ENCODE measurements at regions not wholly inside any gene's neighbourhood (a gene's known extent, or its start where the extent isn't known, plus 50 kb on each side); places are given as distances from the start of the nearest gene placed in this dataset.

GRCh38 chr6:93821953-93822352 is 402.6 kb upstream of the EPHA7 start:
- Histone ChIP-seq H3K4me3 (ENCODE audit: low read depth, low read length) (no peak overlapping the region), H3K27me3 (ENCODE audit: control insufficient read depth, insufficient read depth, low read length) (no peaks in the 10 kb centered on the region), H3K36me3 (ENCODE audit: control insufficient read depth, insufficient read depth, low read length) (no peaks in the 10 kb centered on the region)
- DNase-seq (ENCODE audit: low read depth): no peak
- no peak for TF ChIP-seq CTCF (IDR thresholded peaks at IDR 0.05; ENCODE audit: insufficient read depth, low read length, poor library complexity, severe bottlenecking)

GRCh38 chr6:93820465-93821082 is 401.2 kb upstream of the EPHA7 start:
- no peak for DNase-seq (ENCODE audit: low read depth)
- H3K27me3 ChIP-seq (ENCODE audit: control insufficient read depth, insufficient read depth, low read length): no peaks in the 10 kb centered on the region
- no peak for TF ChIP-seq CTCF (IDR thresholded peaks at IDR 0.05; ENCODE audit: insufficient read depth, low read length, poor library complexity, severe bottlenecking)
- H3K4me3 ChIP-seq (ENCODE audit: low read depth, low read length): no peak overlapping the region
- H3K36me3 ChIP-seq (ENCODE audit: control insufficient read depth, insufficient read depth, low read length): no peaks in the 10 kb centered on the region

GRCh38 chr6:93819189-93819588 is 399.8 kb upstream of the EPHA7 start:
- H3K4me3 ChIP-seq (ENCODE audit: low read depth, low read length): no peak overlapping the region
- no peaks in the 10 kb centered on the region for H3K27me3 ChIP-seq (ENCODE audit: control insufficient read depth, insufficient read depth, low read length)
- TF ChIP-seq CTCF (IDR thresholded peaks at IDR 0.05; ENCODE audit: insufficient read depth, low read length, poor library complexity, severe bottlenecking): no peak
- no peak for DNase-seq (ENCODE audit: low read depth)
- H3K36me3 ChIP-seq (ENCODE audit: control insufficient read depth, insufficient read depth, low read length): no peaks in the 10 kb centered on the region

- no peak for TF ChIP-seq CTCF (IDR thresholded peaks at IDR 0.05; ENCODE audit: insufficient read depth, low read length, poor library complexity, severe bottlenecking)
- DNase-seq (ENCODE audit: low read depth): no peak
- H3K36me3 ChIP-seq (ENCODE audit: control insufficient read depth, insufficient read depth, low read length): no peaks in the 10 kb centered on the region
- H3K27me3 ChIP-seq (ENCODE audit: control insufficient read depth, insufficient read depth, low read length): no peaks in the 10 kb centered on the region
- no peak overlapping the region for H3K4me3 ChIP-seq (ENCODE audit: low read depth, low read length)
These were observed 398.6 kb upstream of the EPHA7 start for GRCh38 chr6:93817937-93818336.

GRCh38 chr6:93806409-93807270 is 387.3 kb upstream of the EPHA7 start:
- Histone ChIP-seq H3K36me3 (ENCODE audit: control insufficient read depth, insufficient read depth, low read length) (no peaks in the 10 kb centered on the region), H3K27me3 (ENCODE audit: control insufficient read depth, insufficient read depth, low read length) (no peaks in the 10 kb centered on the region), H3K4me3 (ENCODE audit: low read depth, low read length) (no peak overlapping the region)
- no peak for TF ChIP-seq CTCF (IDR thresholded peaks at IDR 0.05; ENCODE audit: insufficient read depth, low read length, poor library complexity, severe bottlenecking)
- no peak for DNase-seq (ENCODE audit: low read depth)

All from kidney epithelial cell (primary cell).